GM19328 (cell line): ENCODE measurements at regions not wholly inside any gene's neighbourhood (a gene's known extent, or its start where the extent isn't known, plus 50 kb on each side); places are given as distances from the start of the nearest gene placed in this dataset.
"Not testable (repeated sequence)": the region's sequence is repeated elsewhere in the genome, so short reads cannot be mapped to it uniquely, and the experiment has no call there.

Experiments used
- ATAC-seq: cut with Tn5 transposase; IDR thresholded peaks from one replicate; pipeline ENCODE4 v1.9.1; 2021; ENCODE audit warnings: mild to moderate bottlenecking, moderate library complexity; ENCODE audit not compliant: unreplicated experiment

GRCh38 chr7:20839196-20839735 lies 52.6 kb upstream of the SP8 start:
- ATAC-seq, result no peak

GRCh38 chr7:20839987-20840386 lies 53.3 kb upstream of the SP8 start:
- ATAC-seq, result no peak

GRCh38 chr7:20846791-20847190 lies 60.1 kb upstream of the SP8 start:
- no peak for ATAC-seq

- ATAC-seq, result no peak
Measured at GRCh38 chr7:20858951-20859350, 72.3 kb upstream of the SP8 start.

GRCh38 chr7:20861468-20861867 lies 74.8 kb upstream of the SP8 start:
- ATAC-seq, result no peak

- no peak for ATAC-seq
Measured at GRCh38 chr7:20862554-20862953, 75.9 kb upstream of the SP8 start.

- no peak for ATAC-seq
Measured at GRCh38 chr7:20864221-20864620, 77.5 kb upstream of the SP8 start.

GRCh38 chr7:20865684-20866083 lies 79.0 kb upstream of the SP8 start:
- no peak for ATAC-seq

GRCh38 chr7:20870977-20871376 lies 84.3 kb upstream of the SP8 start:
- ATAC-seq, result no peak

GRCh38 chr7:20892776-20893175 lies 106.1 kb upstream of the SP8 start:
- ATAC-seq, result no peak

- ATAC-seq, result no peak
Measured at GRCh38 chr7:20894806-20895205, 108.1 kb upstream of the SP8 start.

GRCh38 chr7:20895563-20895962 lies 108.9 kb upstream of the SP8 start:
- ATAC-seq, result no peak

- no peak for ATAC-seq
Measured at GRCh38 chr7:20896996-20897395, 110.3 kb upstream of the SP8 start.

GRCh38 chr7:20906801-20907453 lies 120.2 kb upstream of the SP8 start:
- no peak for ATAC-seq

- no peak for ATAC-seq
Measured at GRCh38 chr7:20911081-20911480, 124.4 kb upstream of the SP8 start.

- no peak for ATAC-seq
Measured at GRCh38 chr7:20913853-20914252, 127.2 kb upstream of the SP8 start.

- no peak for ATAC-seq
Measured at GRCh38 chr7:20916311-20916710, 129.6 kb upstream of the SP8 start.

- ATAC-seq, result no peak
Measured at GRCh38 chr7:20917603-20918002, 130.9 kb upstream of the SP8 start.

- ATAC-seq, result no peak
Measured at GRCh38 chr7:20918156-20918555, 131.5 kb upstream of the SP8 start.

GRCh38 chr7:20927178-20927577 lies 140.5 kb upstream of the SP8 start:
- ATAC-seq, result not testable (repeated sequence)

- ATAC-seq, result no peak
Measured at GRCh38 chr7:20927976-20928375, 141.3 kb upstream of the SP8 start.

- no peak for ATAC-seq
Measured at GRCh38 chr7:20929199-20929598, 142.5 kb upstream of the SP8 start.

- ATAC-seq, result no peak
Measured at GRCh38 chr7:20931739-20932138, 145.1 kb upstream of the SP8 start.
